GM18951 (cell line): ENCODE measurements at regions not wholly inside any gene's neighbourhood (a gene's known extent, or its start where the extent isn't known, plus 50 kb on each side); places are given as distances from the start of the nearest gene placed in this dataset.

Source experiments
- POLR2A ChIP-seq: IDR thresholded peaks from 4 replicates; pipeline ENCODE4 v1.6.1; 2011; ENCODE audit warnings: mild to moderate bottlenecking; ENCODE audit not compliant: insufficient read length, insufficient read depth; ENCODE audit errors: extremely low read depth
- in situ Hi-C: fragments of 300-500 bp; cut with MboI; formaldehyde crosslinking; loops from one replicate; pipeline ENCODE4 v1.12.0; 2022; ENCODE audit warnings: low sequenced_read_pairs, mixed read lengths, inconsistent platforms; ENCODE audit not compliant: unreplicated experiment

DNA sequence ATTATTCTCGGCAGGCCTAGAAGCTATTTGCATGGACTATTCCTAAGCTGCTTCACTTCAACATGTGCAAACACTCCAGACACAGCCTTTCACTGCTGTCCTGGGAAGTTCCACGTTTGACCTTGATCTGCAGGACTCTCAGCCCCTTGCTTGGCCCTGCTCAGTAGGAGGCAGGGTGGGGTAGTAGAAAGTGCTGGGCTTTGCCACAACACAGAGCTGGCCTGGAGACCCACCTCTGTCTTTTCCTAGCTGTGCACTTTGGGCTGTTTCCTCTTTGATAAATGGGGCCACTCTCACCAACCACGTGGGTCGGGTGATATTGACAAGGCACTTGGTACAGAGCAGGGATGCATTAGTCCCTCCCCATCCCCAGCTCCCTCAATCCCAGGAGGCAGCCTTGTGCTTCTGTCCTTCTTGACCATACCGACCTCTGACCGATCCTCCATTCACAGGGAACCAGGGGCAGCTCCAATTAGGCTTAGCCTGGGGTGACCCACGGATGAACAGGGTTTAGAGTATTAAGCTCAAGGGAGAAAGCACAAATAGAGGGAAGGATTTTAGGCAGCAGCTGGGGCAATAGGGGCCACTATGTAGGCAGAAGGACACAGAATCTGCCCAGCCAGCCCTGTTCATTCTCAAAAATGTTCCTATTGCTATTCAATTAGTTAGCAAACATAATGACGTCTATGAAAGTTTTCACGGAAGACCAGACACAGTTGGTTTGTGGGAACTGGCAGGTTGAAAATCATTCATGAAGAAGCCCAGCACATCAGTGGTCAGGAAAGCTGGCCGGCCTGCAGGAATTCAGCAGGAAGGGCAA, 63.3 kb downstream of the SYNE3 start:
- in situ Hi-C loops: no loop called here
- no peak for TF ChIP-seq POLR2A

DNA sequence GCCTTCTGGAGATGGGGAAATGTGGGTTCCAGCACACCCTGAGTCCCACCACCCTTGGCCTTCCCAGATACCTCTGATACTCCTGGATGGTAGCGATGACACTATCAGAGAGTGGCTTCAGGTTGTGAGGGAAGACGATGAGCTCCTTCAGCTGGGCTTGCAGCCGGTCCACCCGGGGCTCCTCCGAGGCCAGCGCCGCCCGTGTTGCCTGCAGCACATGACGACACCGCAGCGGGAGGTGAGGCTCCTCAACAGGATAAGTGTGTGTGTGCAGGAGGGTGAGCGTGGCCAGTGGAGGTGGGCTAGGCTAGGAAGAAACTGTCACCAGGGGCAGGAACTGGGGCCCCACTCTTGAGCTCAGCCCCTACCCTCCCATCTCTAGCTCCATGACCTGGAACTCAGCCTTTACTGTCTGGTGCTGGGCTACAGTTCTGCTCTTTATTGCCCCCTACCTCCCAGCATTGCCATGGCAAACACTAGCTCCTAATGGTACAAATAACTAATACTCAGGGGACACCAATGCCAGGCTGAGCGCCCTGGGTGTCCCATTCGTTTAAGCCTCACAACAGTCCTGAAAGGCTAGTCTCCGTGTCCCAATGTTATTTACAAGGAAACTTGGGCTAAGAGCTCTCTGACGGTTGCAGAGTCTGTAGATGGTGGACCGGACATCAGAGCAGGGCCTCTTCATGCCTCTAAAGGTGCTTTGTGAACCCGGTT, 64.1 kb downstream of the SYNE3 start:
- in situ Hi-C loops: no loop called here
- no peak for TF ChIP-seq POLR2A

DNA sequence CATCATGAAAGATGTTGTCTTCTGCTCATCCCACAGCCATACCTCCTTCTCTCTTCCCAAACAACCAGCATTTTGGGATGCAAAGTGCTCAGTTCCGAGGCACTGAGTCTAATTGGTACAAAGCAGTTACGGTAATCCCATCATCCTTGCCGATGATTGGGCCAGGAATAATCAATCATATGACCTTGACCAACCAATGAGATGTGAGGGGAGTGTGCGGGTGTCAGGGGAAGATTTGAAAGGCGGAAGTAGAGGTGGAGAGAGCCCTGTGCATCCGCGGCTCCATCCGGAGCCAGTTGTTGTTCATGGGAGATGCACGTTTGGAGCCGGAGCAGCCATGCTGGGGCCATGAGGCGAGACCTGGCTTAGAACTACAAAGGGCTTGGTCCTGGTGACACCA, 67.3 kb downstream of the SYNE3 start:
- TF ChIP-seq POLR2A: no peak
- in situ Hi-C loops: loop anchor here (25.0 kb wide), 1 partner anchor 538 kb away; no protein-coding TSS in a partner anchor

- TF ChIP-seq POLR2A: no peak
- in situ Hi-C loops: loop anchor here (25.0 kb wide), 1 partner anchor 541 kb away; no protein-coding TSS in a partner anchor
Measured at GRCh38 chr14:95446470-95446869, 70.0 kb downstream of the SYNE3 start.

GRCh38 chr14:95445676-95446075, 70.8 kb downstream of the SYNE3 start:
- no peak for TF ChIP-seq POLR2A
- in situ Hi-C loops: loop anchor here (25.0 kb wide), 1 partner anchor 542 kb away; no protein-coding TSS in a partner anchor

- no peak for TF ChIP-seq POLR2A
- in situ Hi-C loops: loop anchor here (25.0 kb wide), 1 partner anchor 542 kb away; no protein-coding TSS in a partner anchor
Measured at GRCh38 chr14:95445161-95445560, 71.3 kb downstream of the SYNE3 start.

DNA sequence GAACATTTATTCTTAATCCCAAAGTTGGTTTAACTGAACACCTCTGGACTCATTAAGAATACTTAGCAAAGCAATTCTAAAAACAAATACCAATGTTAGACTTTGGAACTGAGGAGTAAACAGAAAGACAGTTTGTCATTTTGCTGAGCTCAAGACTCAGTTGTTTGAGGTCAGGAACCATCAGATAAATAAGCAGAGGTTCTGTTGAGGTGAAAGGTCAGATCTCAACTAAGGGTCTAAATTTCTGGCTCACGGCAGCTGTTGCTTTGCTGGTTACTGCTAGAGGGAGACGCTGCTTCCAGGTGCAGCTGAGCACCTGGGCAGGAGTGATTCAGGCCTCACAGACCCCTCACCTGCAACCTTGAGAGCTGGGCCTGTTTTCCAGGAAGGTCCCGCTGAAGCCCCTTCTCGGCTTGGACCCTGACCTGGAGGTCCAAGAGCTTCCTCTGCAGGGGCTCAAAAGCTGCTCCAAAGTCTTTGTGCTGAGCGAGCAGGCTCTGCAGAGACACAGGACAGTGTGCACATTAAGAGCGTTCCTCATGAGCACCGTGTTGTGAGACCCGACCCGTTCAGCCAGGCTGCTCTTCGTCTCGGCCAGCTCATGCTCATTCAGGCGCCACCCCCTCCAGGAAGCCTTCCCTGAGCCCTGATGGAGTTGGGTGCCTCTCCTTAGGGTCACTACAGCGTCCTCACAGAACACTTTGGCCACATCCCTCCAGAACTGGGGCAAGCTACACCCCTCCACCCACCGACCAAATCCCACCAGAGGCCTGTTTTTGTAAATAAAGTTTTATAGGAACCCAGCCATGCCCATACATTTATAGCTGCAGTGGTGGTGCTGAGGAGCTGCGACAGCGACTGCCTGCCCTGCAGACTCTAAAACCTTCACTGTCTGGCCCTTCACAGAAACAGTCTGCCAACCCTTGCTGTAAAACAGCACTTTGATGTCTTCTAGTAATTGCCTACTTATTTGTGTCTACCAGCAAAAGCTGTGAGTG, 72.0 kb downstream of the SYNE3 start:
- TF ChIP-seq POLR2A: no peak

GRCh38 chr14:95442633-95443021, 73.8 kb downstream of the SYNE3 start:
- TF ChIP-seq POLR2A: no peak
- in situ Hi-C loops: loop anchor here (5.0 to 25.0 kb wide), 2 partner anchors 85 to 545 kb away; no protein-coding TSS in a partner anchor

More for the DNA sequence above, 72.0 kb downstream of the SYNE3 start:
- in situ Hi-C loops: loop anchor here (5.0 to 25.0 kb wide), 2 partner anchors 83 to 543 kb away; no protein-coding TSS in a partner anchor

DNA sequence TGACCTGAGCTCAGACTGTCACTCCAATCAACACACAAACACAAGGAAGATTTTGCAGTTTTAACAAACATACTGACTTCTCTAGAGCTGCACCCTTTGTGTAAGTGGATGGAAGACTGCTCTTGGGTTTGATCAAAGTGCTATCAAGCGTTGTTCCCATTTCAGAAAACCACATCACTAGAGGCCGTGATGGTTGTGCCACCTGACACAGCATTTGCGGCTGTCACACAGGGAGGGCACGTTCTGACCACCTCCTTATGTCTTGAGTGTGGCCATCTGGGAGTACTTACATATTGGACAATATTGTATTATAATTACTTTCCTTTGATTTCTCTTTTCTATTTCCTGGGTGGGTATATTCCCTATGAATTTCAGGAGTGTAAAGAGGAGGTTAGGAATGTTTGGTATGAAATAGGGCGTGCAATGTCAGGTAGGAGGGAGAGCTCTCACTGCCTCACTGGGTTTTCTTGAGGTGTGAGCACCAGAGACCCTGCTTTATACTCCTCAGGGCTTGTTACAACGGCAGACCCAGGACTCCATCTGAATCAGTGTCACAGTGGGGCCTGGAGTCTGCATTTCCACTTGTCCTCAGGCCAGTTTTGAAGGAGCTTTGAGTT, 74.3 kb downstream of the SYNE3 start:
- in situ Hi-C loops: loop anchor here (5.0 to 25.0 kb wide), 2 partner anchors 85 to 545 kb away; no protein-coding TSS in a partner anchor
- no peak for TF ChIP-seq POLR2A

DNA sequence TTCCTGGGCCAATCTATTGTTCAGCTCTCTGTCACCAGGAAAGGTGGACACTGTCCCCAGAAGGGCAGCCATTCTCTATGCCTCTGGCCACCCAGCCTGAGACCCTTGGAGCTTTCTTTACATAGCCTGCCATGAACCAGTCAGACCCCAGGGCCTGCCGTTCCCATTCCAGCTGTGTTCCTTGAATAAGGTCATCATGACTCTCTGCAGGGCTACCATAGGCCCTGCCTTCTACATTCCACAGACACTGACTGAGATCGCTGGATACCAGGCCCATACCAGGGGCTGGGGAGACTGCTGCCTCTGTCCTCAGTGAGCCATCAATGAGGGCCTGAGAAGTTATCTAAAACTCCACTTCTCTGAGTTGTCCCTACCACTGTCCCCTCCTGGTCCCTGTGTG, 75.5 kb downstream of the SYNE3 start:
- in situ Hi-C loops: loop anchor here (5.0 to 25.0 kb wide), 2 partner anchors 86 to 546 kb away; no protein-coding TSS in a partner anchor
- no peak for TF ChIP-seq POLR2A

GRCh38 chr14:95440496-95440895, 76.0 kb downstream of the SYNE3 start:
- in situ Hi-C loops: loop anchor here (5.0 to 25.0 kb wide), 2 partner anchors 87 to 547 kb away; no protein-coding TSS in a partner anchor
- TF ChIP-seq POLR2A: no peak

DNA sequence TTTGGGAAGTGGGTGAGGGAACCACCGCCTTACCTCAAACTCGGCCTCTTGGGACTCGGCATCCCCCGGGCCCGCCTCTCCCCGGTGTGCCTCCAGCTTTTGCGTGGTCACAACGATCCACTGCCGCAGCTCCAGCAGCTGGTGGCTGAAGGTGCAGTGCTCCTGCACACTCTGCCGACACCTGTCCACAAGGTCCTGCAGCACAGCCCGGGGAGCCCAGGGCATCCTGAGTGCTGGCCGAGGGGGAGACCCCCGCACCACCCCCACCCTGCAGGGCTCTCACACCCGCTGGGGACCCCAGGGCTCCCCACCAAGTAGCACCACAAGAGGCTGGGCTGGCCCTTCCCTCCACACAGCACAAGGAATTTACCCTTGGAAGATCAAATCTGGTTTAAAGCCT, 76.6 kb downstream of the SYNE3 start:
- in situ Hi-C loops: loop anchor here (5.0 to 25.0 kb wide), 2 partner anchors 87 to 547 kb away; no protein-coding TSS in a partner anchor
- no peak for TF ChIP-seq POLR2A
